HUES64 (cell line): ENCODE measurements at regions not wholly inside any gene's neighbourhood (a gene's known extent, or its start where the extent isn't known, plus 50 kb on each side); places are given as distances from the start of the nearest gene placed in this dataset.

Source experiments
- H3K27ac ChIP-seq: 2 replicates; pipeline ENCODE4 v1.7.0; 2013; ENCODE audit warnings: low read depth, low read length, inconsistent platforms
- H3K27me3 ChIP-seq: 2 replicates; pipeline ENCODE4 v1.6.1; 2013; ENCODE audit warnings: mild to moderate bottlenecking, low read length; ENCODE audit not compliant: insufficient read depth
- H3K36me3 ChIP-seq: 2 replicates; pipeline ENCODE4 v1.6.1; 2013; ENCODE audit warnings: mild to moderate bottlenecking, low read length; ENCODE audit not compliant: insufficient read depth
- H3K4me1 ChIP-seq: 2 replicates; pipeline ENCODE4 v1.6.1; 2013; ENCODE audit warnings: mild to moderate bottlenecking, low read length, moderate library complexity; ENCODE audit not compliant: insufficient read depth
- H3K4me3 ChIP-seq: 2 replicates; pipeline ENCODE4 v1.5.1; 2013; ENCODE audit warnings: mild to moderate bottlenecking, low read length, moderate library complexity
- H3K9ac ChIP-seq: 2 replicates; pipeline ENCODE4 v1.6.1; 2013; ENCODE audit warnings: mild to moderate bottlenecking, low read depth, low read length
- H3K9me3 ChIP-seq: 2 replicates; pipeline ENCODE4 v1.6.1; 2013; ENCODE audit warnings: low read depth, low read length; ENCODE audit not compliant: insufficient read depth
- WGBS: fragments of 150-250, 120-280 bp; methylation state at CpG from one replicate; pipeline ENCODE4 v1.1.7; 2013; ENCODE audit warnings: missing lambda C conversion rate; 5-methylcytosine and 5-hydroxymethylcytosine counted together

DNA sequence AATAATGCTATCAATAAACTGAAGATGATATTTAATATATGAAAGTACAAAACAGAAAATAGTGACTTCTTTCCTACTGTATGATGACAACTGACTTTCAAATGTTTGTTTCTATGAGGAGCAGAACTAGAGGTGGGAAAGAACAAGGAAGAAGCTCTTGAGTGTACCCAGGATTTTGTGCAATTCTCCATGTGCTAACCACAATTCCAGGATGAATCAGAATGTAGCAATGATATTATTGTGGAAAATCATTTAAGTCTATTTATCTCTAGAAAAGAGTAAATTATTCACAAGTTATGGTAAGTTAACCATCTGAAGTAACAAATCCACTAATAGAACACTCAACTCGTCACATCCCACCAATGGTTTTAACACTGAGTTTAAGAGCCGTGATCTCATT is 324.1 kb upstream of the EMCN start:
- Histone ChIP-seq H3K27ac (no peak overlapping the region), H3K27me3 (no peaks in the 10 kb centered on the region), H3K9me3 (no peaks in the 10 kb centered on the region), H3K36me3 (no peaks in the 10 kb centered on the region), H3K9ac (no peak overlapping the region), H3K4me3 (no peak overlapping the region), H3K4me1 (peaks cover 17% of the 10 kb centered on the region)
- 100% methylated on average over 1 of the region's 2 CpGs for WGBS

DNA sequence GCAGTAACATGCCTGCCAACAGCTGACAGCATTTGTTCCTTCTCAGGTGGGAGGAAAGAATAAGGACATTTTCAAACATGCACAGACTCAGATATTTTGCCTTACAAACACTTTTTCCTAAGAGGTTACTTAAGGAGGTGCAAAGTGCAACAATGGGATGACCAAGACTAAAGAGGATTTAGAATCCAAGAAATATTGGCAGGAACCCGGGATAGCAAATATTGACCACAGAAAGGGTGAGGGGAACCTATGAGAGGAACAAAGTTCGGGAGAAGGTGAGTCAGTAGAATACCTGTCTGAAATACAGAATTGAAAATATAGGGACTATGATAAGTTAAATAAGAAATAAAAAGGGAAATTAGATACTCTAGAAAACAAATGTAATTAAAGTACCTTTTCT is 321.9 kb upstream of the EMCN start:
- peaks cover 23% of the 10 kb centered on the region for H3K4me1 ChIP-seq
- no peaks in the 10 kb centered on the region for H3K36me3 ChIP-seq
- H3K9me3 ChIP-seq, result no peaks in the 10 kb centered on the region
- 91% methylated on average over 2 of the region's 2 CpGs for WGBS
- no peak overlapping the region for H3K4me3 ChIP-seq
- H3K27me3 ChIP-seq, result no peaks in the 10 kb centered on the region
- H3K9ac ChIP-seq, result no peak overlapping the region
- no peak overlapping the region for H3K27ac ChIP-seq

DNA sequence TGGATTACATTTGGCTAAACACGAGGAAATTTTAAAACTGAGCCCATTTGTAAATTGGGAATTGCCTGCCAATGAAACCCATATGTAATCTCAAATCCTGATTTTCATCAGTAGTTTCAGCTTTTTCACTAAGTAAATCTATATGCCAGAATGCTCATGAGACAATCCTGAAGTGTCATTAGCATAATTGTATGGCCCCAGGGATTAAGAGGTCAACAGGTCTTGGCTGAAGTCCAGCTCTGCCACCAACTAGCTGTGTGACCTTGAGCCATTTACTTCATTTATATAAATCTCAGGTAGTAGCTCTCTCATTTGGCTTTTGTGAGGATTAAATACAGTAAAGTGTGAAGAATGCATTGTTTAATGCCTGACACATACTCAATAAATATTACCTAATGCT is 320.5 kb upstream of the EMCN start:
- H3K4me3 ChIP-seq, result no peak overlapping the region
- WGBS, result 88% methylated on average over 1 of the region's 1 CpG
- no peak overlapping the region for H3K9ac ChIP-seq
- H3K9me3 ChIP-seq, result no peaks in the 10 kb centered on the region
- H3K27me3 ChIP-seq, result no peaks in the 10 kb centered on the region
- H3K36me3 ChIP-seq, result no peaks in the 10 kb centered on the region
- no peak overlapping the region for H3K27ac ChIP-seq
- peaks cover 27% of the 10 kb centered on the region for H3K4me1 ChIP-seq

DNA sequence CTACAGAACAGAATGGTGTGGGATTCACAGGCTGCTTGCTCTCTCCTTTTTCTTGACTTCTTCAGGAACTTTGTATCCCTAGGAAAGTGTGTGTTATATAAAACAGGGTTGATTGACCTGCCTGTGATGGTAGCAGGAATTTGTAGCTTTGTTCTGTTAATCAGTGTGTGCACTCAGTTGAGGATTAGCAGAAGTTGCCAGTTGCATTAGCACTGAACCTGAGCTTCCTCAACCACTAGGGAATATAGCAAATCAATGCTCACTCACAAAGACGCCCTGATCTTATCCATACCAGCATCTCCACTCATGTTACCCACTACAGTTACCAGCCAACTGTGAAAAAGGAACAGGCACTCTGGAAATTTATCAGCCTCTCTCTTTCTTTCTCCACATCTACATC is 319.1 kb upstream of the EMCN start:
- Histone ChIP-seq H3K27ac (no peak overlapping the region), H3K9me3 (no peaks in the 10 kb centered on the region), H3K36me3 (no peaks in the 10 kb centered on the region), H3K9ac (no peak overlapping the region), H3K27me3 (no peaks in the 10 kb centered on the region), H3K4me1 (peaks cover 27% of the 10 kb centered on the region), H3K4me3 (no peak overlapping the region)
- WGBS, result 77% methylated on average over 1 of the region's 1 CpG

DNA sequence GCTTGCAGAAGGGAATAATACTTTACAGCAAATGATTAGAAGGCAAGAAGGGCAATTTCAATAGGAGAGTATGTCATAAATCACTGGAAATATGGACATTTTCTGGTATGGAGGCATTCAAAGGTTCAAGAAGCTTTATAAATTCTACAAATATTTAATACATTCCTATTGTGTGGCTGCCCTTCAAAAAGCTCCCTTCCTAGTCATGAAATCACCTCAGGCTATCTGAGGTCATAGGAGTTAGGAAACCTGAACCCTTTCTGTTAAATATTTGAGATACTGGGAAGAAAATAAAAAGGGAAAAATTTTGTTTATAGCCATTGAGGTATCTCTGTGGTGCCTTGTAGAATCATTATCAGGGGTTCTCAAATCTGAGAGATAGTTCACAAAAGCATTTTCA is 316.8 kb upstream of the EMCN start:
- Histone ChIP-seq H3K4me1 (peaks cover 27% of the 10 kb centered on the region), H3K9me3 (no peaks in the 10 kb centered on the region), H3K36me3 (no peaks in the 10 kb centered on the region), H3K27ac (no peak overlapping the region), H3K27me3 (no peaks in the 10 kb centered on the region), H3K4me3 (no peak overlapping the region), H3K9ac (no peak overlapping the region)

DNA sequence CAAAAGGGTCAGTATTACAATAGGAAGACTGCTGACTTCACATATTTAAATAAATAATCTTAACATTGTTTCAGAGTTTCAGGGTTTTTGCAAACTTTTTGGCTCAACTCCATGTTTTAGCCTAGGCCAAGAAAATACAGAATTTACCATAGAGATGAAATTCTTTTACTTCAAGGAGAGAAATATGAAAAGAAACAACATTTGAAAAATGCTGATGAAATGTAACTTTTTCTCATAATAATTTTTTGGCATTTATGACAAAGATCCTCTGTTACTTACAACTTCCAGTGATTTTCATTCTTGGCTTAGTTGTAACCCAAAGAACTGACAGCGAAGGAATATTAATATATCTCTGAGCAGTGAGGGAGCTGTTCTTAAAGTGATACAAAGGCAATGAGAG is 316.1 kb upstream of the EMCN start:
- H3K36me3 ChIP-seq, result no peaks in the 10 kb centered on the region
- H3K9me3 ChIP-seq, result no peaks in the 10 kb centered on the region
- WGBS, result 86% methylated on average over 1 of the region's 1 CpG
- no peaks in the 10 kb centered on the region for H3K27me3 ChIP-seq
- H3K27ac ChIP-seq, result no peak overlapping the region
- H3K4me3 ChIP-seq, result no peak overlapping the region
- no peak overlapping the region for H3K9ac ChIP-seq
- peaks cover 27% of the 10 kb centered on the region for H3K4me1 ChIP-seq

DNA sequence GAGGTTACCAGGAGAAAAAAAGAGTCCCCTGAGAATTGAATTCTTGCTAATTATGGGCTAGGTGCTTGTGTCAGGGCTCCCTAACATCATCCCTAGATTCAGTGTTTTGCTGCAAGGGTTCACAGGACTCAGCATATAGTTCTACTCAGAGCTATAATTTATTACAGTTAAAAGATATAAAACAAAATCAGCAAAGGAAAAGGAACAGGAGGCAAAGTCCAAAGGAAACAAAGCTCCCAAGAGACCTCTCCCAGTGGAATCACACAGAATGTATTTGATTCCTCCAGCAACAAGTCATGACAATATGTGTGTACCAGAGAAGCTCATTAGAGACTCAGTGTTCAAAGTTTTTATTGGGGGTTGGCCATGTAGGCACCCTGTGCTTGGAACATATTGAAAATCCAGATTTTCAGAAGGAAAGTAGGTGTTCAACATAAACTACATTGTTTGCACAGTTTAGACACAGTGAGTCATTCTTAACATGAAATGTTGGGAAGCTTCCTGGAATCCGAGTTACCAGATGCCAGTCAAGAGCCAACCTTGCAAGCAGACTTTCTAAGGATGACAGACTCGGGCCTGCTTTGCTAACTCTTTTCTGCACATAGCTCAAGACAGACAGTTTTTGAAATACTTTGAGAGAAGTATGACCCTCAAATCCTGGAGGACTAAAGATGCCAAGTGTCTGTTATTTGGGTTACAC is 311.3 kb upstream of the EMCN start:
- Histone ChIP-seq H3K9ac (no peak overlapping the region), H3K27me3 (no peaks in the 10 kb centered on the region), H3K27ac (no peak overlapping the region), H3K4me3 (no peak overlapping the region), H3K9me3 (no peaks in the 10 kb centered on the region; the same call in 1 of the 2 replicates), H3K36me3 (no peaks in the 10 kb centered on the region), H3K4me1 (no peaks in the 10 kb centered on the region; the same call in 1 of the 2 replicates)
- 59% methylated on average over 2 of the region's 2 CpGs for WGBS

DNA sequence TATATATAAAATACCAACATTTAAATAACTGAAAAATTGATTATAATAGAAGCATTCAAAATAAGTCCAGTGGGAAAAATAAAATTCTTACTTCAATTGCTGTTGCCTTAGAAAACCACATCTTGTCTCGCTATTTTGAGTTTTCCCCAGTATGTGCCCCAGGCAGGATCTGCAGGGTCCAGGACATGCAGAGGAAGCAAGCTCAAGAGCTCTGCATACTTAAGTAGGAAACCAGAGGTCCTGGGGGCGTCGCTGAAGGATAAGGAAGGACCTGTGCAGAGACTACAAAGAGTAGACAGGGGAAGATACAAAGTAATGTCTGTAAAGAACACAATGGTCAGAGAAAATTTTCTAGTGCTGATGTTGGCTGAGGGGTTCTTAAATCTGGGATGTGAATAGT is 310.5 kb upstream of the EMCN start:
- Histone ChIP-seq H3K9ac (no peak overlapping the region), H3K27me3 (no peaks in the 10 kb centered on the region), H3K36me3 (no peaks in the 10 kb centered on the region), H3K4me3 (no peak overlapping the region), H3K9me3 (no peaks in the 10 kb centered on the region; the same call in 1 of the 2 replicates), H3K4me1 (0 out of 2 replicates have a peak, but pooled peaks cover 1% of the 10 kb centered on the region), H3K27ac (no peak overlapping the region)
- 74% methylated on average over 3 of the region's 3 CpGs for WGBS

DNA sequence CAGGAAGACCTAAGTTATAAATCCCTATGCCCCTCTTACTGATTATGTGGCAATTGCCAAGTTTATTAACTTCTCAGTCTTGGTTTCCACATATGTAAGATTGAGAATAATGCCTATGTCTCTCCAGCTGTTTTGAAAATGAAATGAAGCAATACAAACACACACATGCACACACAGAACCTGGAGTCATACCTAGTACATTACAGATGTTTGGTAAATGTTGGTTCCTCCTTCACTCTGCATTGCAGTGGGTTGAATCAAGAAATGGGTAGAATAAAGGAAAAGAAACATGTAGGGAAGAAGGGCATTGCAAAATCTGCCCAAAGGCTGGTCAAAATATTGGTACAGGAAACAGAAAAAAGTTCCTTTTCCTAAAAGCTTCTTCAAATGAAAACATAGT is 309.9 kb upstream of the EMCN start:
- no peaks in the 10 kb centered on the region; the same call in 1 of the 2 replicates for H3K9me3 ChIP-seq
- no peak overlapping the region for H3K4me3 ChIP-seq

DNA sequence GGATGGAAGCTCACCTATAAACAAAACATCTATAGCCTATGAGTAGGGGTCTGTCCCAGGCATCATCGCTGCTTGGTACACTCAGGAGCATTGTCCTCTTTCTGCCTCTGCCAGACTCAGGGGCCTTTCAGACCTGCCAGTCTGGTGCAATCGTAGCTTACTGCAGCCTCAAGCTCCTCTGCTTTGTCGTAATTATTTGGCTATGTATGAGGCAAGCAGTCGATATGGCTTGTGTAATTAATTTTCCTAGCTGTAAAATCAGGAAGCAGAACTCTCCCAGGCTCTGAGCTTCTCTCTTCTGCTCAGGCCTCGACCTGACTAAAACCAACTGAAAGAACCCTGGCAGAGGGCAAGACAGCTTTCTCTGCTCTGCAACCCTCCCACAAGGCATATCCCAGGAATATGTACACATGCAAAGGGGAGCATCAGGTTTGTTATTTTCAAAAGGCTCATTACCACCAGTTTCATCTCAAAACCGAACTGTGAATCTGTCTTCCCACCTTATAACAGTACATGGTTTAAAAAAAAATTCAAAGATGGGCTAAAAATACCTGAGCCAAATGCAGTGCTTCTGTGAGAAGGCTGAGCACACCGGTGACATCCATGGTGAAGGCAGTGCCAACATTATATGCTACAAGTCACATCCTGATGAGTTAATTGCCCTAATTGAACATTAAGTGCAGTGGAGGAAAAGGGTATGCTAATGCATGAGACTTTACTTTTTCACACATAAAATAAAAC is 309.2 kb upstream of the EMCN start:
- Histone ChIP-seq H3K36me3 (no peaks in the 10 kb centered on the region), H3K9ac (no peak overlapping the region), H3K4me3 (no peak overlapping the region), H3K4me1 (0 out of 2 replicates have a peak, but pooled peaks cover 2% of the 10 kb centered on the region), H3K27me3 (no peaks in the 10 kb centered on the region), H3K9me3 (no peaks in the 10 kb centered on the region; the same call in 1 of the 2 replicates), H3K27ac (no peak overlapping the region)
- 83% methylated on average over 7 of the region's 7 CpGs for WGBS

More for the DNA sequence above, 309.9 kb upstream of the EMCN start:
- Histone ChIP-seq H3K9ac (no peak overlapping the region), H3K36me3 (no peaks in the 10 kb centered on the region), H3K4me1 (0 out of 2 replicates have a peak, but pooled peaks cover 2% of the 10 kb centered on the region), H3K27me3 (no peaks in the 10 kb centered on the region), H3K27ac (no peak overlapping the region)

DNA sequence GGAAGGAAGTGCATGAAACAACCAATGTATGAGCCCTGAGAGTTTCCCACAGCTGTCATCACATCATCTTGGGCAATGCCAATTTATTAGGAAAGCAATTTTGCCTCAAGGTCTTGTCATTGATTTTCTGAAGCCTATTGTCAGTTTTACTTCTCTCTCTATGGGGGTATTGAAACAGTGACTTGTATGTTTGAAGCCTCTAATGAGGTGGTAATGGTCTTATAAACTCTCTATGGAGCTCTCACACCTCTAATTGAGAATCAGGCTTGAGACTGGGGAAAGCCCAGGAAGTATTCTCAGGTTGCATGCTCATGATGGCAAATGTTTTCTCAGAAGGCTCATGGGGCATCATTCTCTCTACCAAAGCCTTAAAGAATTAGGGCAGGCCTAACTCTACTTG is 308.2 kb upstream of the EMCN start:
- no peaks in the 10 kb centered on the region for H3K36me3 ChIP-seq
- no peak overlapping the region for H3K9ac ChIP-seq
- no peak overlapping the region for H3K4me3 ChIP-seq
- H3K27ac ChIP-seq, result no peak overlapping the region
- H3K27me3 ChIP-seq, result no peaks in the 10 kb centered on the region
- H3K4me1 ChIP-seq, result 0 out of 2 replicates have a peak, but pooled peaks cover 2% of the 10 kb centered on the region
- H3K9me3 ChIP-seq, result no peaks in the 10 kb centered on the region; the same call in 1 of the 2 replicates
